GM19463 (cell line): ENCODE measurements at regions not wholly inside any gene's neighbourhood (a gene's known extent, or its start where the extent isn't known, plus 50 kb on each side); places are given as distances from the start of the nearest gene placed in this dataset.
A peak's percentile ranks its signal among the peaks of the same experiment; 100 is the strongest.
"Not testable (repeated sequence)": the region's sequence is repeated elsewhere in the genome, so short reads cannot be mapped to it uniquely, and the experiment has no call there.

Experiments used
- ATAC-seq: cut with Tn5 transposase; IDR thresholded peaks from one replicate; pipeline ENCODE4 v1.9.1; 2021; ENCODE audit warnings: mild to moderate bottlenecking, moderate library complexity; ENCODE audit not compliant: unreplicated experiment

DNA sequence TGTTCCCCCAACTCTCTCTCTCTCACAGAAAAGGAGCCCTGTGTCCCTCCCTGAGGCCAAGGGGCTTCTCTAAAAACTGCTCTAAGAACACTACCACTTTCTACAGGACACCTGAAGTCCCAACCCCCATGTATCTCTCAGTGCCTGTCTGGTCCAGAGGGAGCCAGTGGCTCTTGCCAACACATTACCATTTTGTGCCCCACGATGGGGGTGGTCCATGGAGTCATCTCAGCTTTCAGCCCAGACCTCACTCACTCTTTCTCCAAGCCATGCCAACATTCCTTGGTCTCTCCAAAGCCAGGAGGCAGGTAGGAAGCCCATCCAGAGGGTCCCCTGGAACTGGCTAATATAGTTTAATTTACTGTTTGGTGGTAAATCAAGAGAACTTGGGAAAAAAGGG is 962.1 kb upstream of the DEFB115 start:
- ATAC-seq: not testable (repeated sequence)

DNA sequence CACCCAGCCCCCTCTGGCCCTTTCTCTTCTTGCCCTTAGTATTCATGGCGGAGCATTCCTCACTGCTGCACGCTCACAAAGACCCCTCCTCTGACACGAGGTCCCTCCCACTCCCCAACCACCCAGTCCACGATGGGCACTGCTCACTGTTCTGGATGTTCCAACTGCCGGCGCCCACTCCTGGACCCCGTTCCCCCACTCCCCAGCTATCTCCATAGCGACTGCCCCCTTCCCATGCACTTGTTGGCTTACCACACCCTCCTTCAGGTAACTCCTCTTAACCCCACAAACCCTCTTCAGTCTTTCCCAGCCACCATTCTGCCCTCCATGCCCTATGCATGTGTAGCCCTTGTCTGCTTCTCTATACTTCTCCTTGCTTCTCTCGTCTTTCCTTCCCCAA is 961.5 kb upstream of the DEFB115 start:
- not testable (repeated sequence) for ATAC-seq

DNA sequence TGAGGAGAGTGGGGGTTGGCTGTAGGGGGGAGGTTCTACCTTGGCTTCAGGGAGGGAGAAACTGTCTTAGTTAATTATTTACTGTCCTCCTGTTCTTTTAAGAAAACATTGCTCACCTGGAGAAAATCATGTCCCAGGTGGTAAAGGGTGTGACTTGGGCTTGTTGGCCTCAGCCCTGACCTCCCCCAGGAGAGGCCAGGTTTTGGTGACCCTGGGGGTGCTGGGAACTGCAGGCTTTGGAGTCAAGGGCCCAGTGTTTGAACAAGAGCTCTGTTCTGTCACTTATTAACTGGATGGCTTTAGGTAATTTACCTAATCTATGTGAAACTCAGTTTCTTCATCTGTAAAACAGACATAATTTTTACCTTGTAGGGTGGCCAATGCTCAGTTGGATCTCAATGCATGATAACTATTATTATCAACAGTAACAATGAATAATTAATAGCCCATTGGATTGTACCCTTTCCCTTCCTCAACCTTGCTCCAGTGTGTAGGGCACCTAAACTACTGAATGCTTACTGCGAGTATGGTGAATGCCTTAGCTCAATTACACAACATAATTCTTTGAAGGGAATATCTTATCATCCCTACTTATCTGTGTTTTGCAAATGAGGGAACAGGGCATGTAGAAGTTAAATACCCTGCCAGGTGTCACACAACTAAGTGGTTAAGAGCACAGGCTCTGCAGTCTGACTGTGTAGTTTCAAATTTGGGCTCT is 959.4 kb upstream of the DEFB115 start:
- not testable (repeated sequence) for ATAC-seq

DNA sequence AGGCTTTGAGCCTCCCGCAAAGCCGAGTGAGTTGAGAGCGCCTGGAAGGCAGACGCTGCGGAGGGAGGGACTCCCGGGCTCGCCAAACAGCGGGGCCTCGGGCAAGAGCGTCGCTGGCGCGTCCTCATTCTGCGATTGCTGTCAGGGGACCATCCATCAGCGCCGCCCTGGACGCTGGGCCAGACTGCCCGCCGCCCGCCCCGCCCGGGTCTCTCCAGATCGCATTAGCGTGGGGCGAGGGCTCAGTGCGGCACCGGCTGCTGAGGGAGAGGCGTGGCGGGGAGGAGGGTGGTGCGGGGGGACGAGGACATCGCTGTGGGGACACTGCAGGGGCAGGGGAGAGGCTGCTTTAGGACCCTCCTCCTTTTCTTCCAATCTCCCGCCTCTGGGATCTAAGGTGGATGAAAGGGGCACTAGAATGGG is 957.2 kb upstream of the DEFB115 start:
- ATAC-seq: not testable (repeated sequence)

DNA sequence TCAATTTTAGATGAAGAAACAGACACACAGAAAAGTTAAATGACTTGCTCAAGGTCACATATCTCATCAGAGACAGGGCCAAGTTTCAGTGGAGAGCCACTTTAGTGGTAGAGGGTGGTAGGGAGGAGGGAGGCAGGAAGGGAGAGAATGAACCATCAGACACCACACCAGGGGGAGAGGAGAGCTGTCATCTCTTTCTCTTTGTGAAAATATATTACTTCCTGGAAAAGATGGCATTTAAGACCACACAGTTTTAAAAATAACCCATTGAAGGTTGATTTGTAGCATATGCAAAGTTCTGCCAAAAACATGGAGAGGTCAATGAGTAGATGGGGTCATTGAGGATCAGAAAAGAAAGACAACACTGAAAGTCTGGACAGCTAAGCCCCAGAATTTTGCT is 954.7 kb upstream of the DEFB115 start:
- ATAC-seq: not testable (repeated sequence)

DNA sequence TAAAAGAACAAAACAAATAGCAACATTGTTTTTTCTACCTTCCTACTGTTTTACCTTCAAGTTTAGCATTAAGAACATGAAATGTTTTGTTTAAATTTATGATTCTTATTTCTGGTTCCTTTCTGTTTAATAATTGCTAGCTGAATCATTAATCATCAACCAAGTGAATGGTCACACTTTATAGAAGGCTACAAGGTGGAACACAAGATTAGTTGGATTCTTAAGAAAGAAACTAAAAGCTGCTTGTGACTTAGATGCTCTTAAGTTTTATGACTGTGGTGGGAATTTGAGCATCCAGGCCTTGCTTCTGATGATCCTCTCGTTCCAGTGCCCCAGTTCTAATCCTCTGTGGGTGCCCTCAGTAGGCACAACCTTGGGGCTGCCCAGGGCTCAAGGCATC is 947.5 kb upstream of the DEFB115 start:
- ATAC-seq: not testable (repeated sequence)

DNA sequence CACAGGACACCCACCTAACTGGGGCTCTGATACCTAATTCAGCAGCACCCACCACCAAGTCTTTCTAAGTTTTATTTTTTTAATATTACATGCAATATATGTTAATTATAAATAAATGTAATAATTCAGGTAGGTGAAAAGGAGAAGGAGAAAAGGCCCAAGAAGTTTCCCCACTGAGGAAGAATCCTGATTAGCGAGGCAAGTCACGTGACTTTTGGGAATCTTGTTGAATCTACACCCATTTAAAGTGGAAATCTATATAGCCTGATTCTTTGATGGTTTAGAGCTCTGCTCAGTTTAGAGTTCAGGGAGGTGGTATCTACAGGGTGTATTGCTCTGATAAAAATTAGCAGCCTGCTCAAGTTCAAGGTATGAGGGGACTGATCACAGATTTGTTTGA is 947.1 kb upstream of the DEFB115 start:
- ATAC-seq: not testable (repeated sequence)

DNA sequence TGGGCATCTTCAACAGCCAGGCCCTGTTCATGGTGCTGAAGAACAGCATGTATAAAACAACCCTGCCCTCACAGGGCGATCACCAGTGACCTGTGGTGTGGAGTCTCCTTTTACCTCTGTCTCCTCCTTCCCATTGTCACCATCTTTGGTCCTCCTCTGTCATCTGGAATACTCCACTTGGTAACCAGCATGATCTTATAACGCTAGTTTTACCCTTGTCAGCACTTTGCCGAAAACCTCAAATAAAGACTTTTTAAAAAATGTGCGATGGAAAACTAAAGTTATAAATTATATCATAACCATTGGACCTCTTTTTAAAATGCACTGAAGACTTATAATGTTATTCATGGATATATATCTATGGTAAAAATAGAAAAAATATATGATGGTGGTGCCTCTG is 945.2 kb upstream of the DEFB115 start:
- not testable (repeated sequence) for ATAC-seq

DNA sequence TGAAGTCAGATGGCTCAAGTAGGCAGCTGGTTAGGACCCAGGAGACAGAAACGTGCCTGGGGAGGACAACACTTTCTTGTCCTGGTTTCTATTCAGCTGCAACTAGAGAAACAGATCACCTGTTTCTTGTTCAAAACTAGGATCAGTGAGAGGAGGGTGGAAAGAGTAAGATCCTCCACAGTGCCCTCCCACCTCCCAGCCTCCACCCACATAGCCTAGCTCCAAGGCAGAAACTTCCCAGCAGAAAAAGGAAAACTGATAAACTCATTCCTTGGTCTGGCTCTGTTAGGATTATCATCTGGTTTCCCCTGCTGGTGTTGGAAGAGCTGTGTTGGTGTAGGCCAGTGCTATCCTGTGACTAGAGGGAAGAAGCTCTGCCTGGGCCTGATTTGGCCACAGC is 943.8 kb upstream of the DEFB115 start:
- not testable (repeated sequence) for ATAC-seq

DNA sequence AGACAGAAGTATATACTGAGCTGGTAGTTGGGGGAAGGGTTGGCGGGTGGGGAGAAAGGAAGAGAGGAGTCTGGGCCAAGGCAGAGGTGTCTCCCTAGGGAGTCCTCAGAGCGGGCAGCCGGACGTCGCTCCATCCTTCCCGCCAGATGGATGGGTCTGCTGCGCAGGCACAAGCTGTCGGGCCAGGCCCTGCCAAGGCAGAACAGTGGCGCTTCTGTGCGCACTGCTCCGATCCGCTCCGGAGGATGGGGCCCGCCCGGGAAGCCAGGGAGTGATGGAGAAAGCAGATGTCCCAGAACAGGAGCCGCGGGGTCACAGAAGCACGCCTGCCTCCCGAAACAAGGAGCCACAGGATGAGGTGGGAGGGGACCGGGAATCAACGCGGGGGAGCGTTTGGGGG is 941.4 kb upstream of the DEFB115 start:
- not testable (repeated sequence) for ATAC-seq

DNA sequence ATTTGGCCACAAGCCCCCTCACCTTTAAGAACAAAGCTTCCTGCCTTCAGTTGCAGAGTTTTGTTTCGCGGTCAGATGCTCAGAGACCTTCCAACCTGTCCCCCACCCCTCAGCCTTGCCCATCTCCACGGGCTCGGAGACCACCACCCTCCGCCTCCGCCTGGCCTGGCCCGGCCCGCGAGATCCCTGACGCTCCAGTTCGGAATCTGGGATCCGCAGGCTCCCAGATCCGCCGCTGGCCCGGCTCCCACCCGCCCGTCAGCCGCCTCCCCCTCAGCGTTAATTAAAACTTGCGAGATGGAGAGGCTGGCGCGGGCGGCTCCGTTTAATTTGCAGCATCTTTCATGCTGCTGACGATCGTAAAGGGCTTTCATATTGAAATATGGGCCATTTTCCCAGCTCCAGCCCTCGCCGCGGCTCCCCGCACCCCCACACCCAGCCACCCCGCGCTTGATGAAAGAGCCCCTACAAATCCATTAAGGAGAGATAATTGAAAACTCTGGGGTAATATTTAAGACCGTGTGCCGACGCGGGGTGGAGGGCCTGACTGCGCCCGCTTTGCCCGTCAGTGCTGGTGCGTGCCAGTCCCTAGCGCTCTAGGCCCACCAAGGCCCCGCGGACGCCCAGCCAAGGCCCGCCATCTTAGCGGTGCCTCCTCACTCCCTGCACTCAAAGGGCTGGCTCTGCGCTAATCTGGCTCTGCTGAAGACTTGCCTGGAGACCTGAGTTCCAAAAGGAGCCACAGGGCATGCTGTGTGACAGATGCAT is 940.7 kb upstream of the DEFB115 start:
- not testable (repeated sequence) for ATAC-seq

DNA sequence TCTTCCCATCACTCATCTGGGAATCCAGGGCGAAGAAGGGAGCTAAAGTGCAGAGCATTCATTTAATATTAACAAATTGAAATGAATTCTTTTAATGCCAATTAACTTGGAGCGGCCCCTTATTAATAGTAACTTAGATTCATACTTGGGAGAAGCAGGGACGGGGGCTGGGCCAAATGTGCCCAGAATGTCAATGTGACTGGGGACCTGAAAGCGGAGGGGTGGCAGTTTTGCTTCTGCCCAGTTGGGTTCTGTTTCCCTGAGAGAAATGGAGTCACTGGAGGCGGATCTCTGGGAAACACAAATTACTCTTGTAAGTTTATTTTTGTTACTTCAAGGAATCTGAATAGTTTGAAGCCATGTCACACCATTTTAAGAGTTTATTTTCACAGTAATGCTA is 923.7 kb upstream of the DEFB115 start:
- not testable (repeated sequence) for ATAC-seq

DNA sequence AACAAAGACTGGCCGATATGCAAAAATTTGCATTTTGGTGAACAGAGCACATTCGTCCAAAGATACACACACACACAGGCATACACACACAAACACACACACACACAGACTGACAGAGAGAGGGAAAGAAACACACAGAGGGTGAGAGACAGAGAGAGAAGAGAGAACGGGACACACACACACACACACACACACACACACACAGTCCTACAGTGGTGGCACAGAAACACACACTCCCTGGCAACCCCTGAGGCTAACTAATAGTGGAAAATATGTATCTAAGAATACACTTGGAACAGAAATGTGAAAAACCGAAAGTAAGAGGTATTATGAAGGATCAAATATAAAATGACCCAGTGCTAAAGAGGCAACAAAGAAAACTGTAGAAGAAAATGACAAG is 919.9 kb upstream of the DEFB115 start:
- not testable (repeated sequence) for ATAC-seq

DNA sequence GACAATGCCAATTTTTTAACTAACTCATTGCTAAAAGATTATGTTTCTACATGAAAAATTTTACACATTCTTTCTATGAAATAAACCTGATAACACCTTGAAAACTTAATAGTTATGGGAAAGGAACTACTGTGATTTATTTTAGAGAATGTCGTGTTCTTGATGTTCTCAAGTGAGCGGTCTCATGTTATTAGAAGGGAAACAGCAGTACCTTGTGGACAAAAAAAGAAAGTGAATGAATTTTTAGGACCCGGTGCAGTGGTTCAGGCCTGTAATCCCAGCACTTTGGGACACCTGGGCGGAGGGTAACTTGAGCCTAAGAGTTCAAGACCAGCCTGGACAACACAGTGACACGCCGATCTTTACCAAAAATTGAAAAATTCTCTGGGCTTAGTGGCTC is 908.5 kb upstream of the DEFB115 start:
- not testable (repeated sequence) for ATAC-seq

DNA sequence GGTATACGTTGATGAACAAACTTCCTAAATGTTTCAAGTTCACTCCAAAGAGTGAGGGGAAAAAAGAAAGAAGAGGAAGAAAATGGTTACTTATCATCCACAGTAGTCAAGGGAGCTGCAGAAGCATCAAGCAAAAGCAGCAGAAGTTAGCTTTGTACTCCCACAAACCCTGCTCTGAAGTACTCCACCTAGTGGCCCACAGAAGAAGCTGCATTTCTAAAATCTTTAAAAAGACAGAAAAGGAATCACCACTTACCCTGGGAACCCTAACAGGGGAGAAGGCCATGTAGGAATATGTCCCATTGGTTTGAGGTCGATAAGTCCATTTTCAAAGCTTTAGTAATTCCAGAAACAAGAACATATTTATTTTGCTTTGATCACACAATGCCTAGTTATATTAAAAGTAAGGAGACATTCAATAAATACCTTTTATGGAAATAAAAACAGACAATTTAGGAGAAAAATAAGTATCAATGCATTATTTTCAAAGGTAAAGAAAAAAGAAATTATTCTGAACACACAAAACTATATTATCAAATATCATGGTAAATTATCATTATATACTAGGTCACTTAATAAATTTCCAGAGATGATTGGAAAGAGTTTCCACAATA is 900.5 kb upstream of the DEFB115 start:
- ATAC-seq: not testable (repeated sequence)

DNA sequence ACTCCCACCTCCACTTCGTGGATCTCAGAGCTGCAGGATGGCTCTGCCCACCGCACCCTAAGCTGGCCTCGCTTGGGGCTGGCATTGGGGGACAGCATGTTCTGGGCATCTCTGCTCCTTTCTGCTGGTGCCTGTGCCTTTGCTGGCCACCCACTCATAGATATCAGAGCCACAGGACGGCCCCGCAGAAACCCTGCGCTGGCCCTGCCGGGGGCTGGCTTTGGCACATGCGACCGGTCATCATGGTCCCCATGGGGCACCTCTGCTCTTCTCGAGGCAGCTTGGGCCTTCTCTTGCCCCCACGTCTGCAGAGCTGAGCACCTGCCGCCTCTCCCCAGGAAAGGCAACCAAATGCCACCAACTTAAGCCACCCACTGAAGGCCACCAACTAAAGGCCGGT is 895.7 kb upstream of the DEFB115 start:
- ATAC-seq: not testable (repeated sequence)

DNA sequence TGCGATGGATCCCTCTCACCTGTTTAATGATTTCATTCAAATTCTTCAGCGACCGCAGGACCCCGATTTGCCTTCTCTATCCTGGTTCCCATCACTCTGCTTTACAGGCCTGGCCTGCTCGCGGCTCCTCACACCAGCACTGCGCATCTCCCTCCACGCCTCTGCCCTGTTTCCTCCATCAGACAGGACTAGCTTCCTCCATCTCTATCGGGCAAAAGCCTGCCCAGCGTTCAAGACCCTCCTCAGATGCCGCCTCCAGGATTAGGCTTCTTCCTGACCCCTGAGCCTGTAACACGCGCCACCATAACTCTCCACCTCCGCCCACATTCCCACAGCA is 881.1 kb upstream of the DEFB115 start:
- not testable (repeated sequence) for ATAC-seq

DNA sequence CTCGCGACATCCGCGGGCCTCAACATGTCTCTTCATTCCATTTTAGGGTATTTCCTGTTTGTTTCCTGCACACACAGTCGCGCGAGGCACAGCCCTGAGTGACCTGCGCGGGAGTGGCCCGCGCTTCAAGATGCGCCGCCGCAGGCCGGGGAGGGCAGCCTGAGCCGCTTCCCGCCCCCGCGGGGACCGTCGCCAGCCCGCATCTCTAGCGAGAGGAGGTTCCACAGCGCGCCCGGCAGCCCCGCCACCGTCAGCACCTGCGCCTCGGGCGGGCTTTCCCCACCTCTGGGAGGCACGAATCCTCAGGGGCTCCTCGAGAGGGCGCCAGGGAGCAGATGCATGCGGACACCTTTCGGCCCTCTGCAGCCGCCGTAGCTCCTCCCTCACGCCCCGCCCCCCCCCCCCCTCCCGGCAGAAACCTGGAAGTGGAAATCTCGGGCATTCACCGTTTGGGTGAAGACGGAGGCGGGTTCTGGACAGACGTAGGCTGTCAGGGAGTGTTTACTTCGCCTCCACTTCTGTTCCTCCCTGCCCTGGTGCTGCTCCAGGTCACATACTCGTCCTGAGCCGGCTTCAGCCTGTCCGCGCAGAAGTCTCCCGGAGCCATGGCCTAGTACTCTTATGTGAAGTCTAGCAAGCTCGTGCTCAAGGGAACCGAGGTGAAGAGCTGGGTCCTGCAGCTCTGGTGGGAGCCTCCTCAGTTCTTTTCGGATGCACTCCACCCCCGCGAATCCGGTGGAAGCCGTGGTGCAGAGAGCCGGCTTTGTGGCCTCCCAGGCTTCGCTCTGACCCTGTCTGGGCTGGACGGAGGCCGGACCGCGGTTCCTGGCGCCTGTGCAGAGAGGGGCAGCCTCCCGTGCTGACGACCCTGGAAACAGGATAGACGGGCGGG is 880.5 kb upstream of the DEFB115 start:
- ATAC-seq: peak; percentile 89

DNA sequence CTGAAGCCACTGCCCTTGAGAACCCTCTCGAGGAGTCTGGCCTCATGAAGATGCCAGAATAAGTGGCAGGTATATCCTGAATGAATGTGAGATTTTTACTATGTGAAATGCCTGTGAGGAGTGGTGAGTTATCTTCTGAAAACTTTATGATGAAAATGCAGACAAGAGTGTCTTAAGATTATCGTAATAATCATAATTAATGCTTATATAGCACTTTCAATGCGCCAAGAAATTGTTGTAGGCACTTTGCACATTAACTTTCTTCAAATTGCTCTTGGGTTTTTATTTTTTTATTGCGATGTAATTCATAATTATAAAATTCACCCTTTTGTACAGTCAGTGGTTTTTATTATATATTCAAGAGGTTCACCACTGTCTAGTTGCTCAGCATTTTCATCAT is 879.1 kb upstream of the DEFB115 start:
- not testable (repeated sequence) for ATAC-seq

DNA sequence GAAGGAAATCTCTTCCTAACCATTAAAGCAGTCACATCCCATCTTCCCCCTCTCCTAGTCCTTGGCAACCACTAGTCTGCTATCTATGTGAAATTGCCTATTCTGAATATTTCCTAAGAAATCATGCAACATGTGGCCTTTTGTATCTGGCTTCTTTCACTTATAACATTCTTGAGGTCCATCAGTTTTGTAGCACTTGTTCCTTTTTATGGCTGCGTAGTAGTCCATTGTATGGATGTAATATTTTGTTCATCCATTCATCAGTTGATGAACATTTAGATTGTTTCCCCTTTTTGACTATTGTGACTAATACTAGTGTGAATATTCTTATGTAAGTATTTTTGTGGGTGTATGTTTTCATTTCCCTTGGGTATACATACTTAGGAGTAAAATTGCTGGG is 878.7 kb upstream of the DEFB115 start:
- ATAC-seq: not testable (repeated sequence)

DNA sequence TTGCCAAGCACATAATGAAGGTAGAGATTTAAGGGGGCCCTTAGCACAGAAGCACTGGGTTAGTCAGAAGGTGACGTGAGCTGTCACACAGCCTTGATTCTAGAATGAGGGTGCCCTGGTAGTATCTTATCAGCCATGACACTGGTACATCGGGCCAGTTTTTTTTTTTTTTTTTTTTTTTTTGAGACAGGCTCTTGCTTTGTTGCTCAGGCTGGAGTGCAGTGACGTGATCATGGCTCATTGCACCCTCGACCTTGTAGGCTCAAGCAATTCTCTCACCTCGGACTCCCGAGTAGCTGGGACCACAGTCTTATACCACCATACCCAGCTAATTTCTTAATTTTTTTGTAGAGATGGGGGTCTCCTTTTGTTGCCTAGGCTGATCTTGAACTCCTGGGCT is 872.6 kb upstream of the DEFB115 start:
- not testable (repeated sequence) for ATAC-seq
